ENCODE measurements at regions not wholly inside any gene's neighbourhood (a gene's known extent, or its start where the extent isn't known, plus 50 kb on each side); places are given as distances from the start of the nearest gene placed in this dataset.

DNA sequence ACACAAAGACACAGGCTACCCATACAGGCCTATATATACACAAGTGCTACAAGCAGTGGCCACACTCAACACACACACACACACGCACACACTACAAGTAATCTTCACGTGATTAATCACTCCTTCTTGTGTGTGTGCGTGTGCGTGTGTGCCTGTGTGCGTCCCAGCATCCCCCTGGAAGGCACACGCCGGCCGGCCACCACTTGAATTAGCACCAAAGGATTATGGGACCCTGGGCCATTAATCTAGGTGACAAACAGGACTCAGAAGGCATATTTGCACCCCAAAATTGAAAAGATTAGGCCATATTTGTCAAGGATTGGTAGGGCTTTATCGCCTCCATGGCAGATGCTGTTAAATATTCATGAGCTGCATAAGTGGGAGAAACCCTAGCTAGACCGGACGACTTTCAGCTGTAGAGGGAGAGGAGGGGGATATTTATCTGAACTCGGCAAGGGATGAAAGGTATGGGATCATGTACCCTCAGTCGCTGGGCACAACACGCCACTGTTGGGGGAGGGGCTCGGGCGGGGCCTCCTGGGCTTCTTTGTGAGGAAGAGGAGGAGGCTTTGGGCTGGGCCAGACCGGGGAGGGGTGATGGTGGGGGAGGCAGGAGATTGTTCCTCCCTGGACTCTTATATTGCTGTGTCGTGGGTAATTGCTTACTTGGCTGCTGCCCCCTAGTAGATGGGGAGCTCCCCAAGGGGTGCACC, 89.6 kb upstream of the LHX5 start:
- TF ChIP-seq, protein P1, sequence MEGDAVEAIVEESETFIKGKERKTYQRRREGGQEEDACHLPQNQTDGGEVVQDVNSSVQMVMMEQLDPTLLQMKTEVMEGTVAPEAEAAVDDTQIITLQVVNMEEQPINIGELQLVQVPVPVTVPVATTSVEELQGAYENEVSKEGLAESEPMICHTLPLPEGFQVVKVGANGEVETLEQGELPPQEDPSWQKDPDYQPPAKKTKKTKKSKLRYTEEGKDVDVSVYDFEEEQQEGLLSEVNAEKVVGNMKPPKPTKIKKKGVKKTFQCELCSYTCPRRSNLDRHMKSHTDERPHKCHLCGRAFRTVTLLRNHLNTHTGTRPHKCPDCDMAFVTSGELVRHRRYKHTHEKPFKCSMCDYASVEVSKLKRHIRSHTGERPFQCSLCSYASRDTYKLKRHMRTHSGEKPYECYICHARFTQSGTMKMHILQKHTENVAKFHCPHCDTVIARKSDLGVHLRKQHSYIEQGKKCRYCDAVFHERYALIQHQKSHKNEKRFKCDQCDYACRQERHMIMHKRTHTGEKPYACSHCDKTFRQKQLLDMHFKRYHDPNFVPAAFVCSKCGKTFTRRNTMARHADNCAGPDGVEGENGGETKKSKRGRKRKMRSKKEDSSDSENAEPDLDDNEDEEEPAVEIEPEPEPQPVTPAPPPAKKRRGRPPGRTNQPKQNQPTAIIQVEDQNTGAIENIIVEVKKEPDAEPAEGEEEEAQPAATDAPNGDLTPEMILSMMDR (IDR thresholded peaks at IDR 0.05): no peak
- no peak for TF ChIP-seq POLR2A (IDR thresholded peaks at IDR 0.05)

Measured in testis (tissue), 2 donors.